H1 (cell line): ENCODE measurements at regions not wholly inside any gene's neighbourhood (a gene's known extent, or its start where the extent isn't known, plus 50 kb on each side); places are given as distances from the start of the nearest gene placed in this dataset.

Source experiments
- CTCF ChIA-PET: fragments of 300-600 bp; sonication (Branson Sonifier 250); formaldehyde crosslinking; loops from one replicate; lab custom pipeline; 2021; ENCODE audit not compliant: partially characterized antibody; lab: Charles Lee
- POLR2A ChIA-PET: fragments of 300-600 bp; sonication (Branson Sonifier 250); formaldehyde crosslinking; loops from one replicate; lab custom pipeline; 2021; ENCODE audit warnings: inconsistent platforms; ENCODE audit not compliant: partially characterized antibody; lab: Charles Lee
- DNase-seq, 2 experiments: peaks; one replicate each; pipeline versions ENCODE4 v3.0.0 to v3.0.0-alpha.2; 2010 to 2022; ENCODE audit warnings: low spot score in 2 of 2, low read depth in 1 of 2, mixed read lengths in 1 of 2
- FAIRE-seq: peaks from 2 replicates; lab custom pipeline; 2011; peaks lifted over from hg19 to GRCh38; lab: Jason Lieb, UNC
- H2AFZ ChIP-seq: 2 replicates; pipeline ENCODE4 v1.8.1; 2012; ENCODE audit warnings: low read length, inconsistent platforms
- H2AK5ac ChIP-seq: 2 replicates; pipeline ENCODE4 v1.6.1; 2013; ENCODE audit warnings: low read depth, low read length
- H2BK120ac ChIP-seq: replicated peaks from 2 replicates; pipeline ENCODE3; 2013; ENCODE audit warnings: low read depth, low read length, inconsistent platforms
- H2BK12ac ChIP-seq: 2 replicates; pipeline ENCODE4 v1.6.1; 2013; ENCODE audit warnings: low read depth, low read length
- H2BK15ac ChIP-seq: 2 replicates; pipeline ENCODE4 v1.6.1; 2013; ENCODE audit warnings: low read length
- H2BK20ac ChIP-seq: 2 replicates; pipeline ENCODE4 v1.6.1; 2013; ENCODE audit warnings: low read length
- H2BK5ac ChIP-seq: 2 replicates; pipeline ENCODE4 v1.6.1; 2013; ENCODE audit warnings: low read depth, low read length
- H3K14ac ChIP-seq: 2 replicates; pipeline ENCODE4 v1.6.1; 2013; ENCODE audit warnings: inconsistent platforms; ENCODE audit not compliant: insufficient read length
- H3K18ac ChIP-seq: 2 replicates; pipeline ENCODE4 v1.6.1; 2013; ENCODE audit warnings: low read length; ENCODE audit errors: extremely low read depth
- H3K23ac ChIP-seq: 2 replicates; pipeline ENCODE4 v1.6.1; 2013; ENCODE audit warnings: inconsistent platforms; ENCODE audit not compliant: insufficient read length
- H3K23me2 ChIP-seq: 2 replicates; pipeline ENCODE4 v1.6.1; 2013; ENCODE audit warnings: low read depth, low read length
- H3K27ac ChIP-seq: 2 replicates; pipeline ENCODE4 v1.6.1; 2011; ENCODE audit warnings: low read depth, low read length, inconsistent platforms
- H3K27me3 ChIP-seq, 4 experiments: replicated peaks in 1 of 4; 1 replicate in 1 of 4; 2 replicates in 3 of 4; pipeline versions ENCODE4 v1.6.1 to v1.8.1; 2011 to 2013; ENCODE audit warnings: low read length in 3 of 4, mild to moderate bottlenecking in 3 of 4, inconsistent platforms in 2 of 4, mixed read lengths in 2 of 4, moderate library complexity in 1 of 4; ENCODE audit not compliant: control insufficient read depth in 3 of 4, insufficient read depth in 3 of 4; ENCODE audit errors: extremely low read depth in 1 of 4
- H3K36me3 ChIP-seq, 4 experiments: 2 replicates each; pipeline versions ENCODE4 v1.6.1 to v1.8.1; 2011 to 2013; ENCODE audit warnings: mild to moderate bottlenecking in 4 of 4, low read length in 3 of 4, moderate library complexity in 2 of 4, control low read depth in 1 of 4, inconsistent platforms in 1 of 4; ENCODE audit not compliant: insufficient read depth in 4 of 4, control insufficient read depth in 2 of 4
- H3K4ac ChIP-seq: replicated peaks from 2 replicates; pipeline ENCODE3; 2013; ENCODE audit warnings: low read length, low read depth, mixed read lengths, inconsistent platforms; ENCODE audit not compliant: insufficient read length
- H3K4me1 ChIP-seq, 4 experiments: replicated peaks in 1 of 4; 1 replicate in 1 of 4; 2 replicates in 3 of 4; pipeline versions ENCODE4 v1.6.1 to v1.8.1; 2011 to 2013; ENCODE audit warnings: low read length in 3 of 4, inconsistent platforms in 2 of 4, mixed read lengths in 1 of 4; ENCODE audit not compliant: insufficient read depth in 4 of 4, control insufficient read depth in 3 of 4
- H3K4me2 ChIP-seq, 2 experiments: 2 replicates each; pipeline versions ENCODE4 v1.6.1 to v1.8.1; 2011 to 2013; ENCODE audit warnings: low read depth in 2 of 2, low read length in 2 of 2, control low read depth in 1 of 2, inconsistent platforms in 1 of 2, mild to moderate bottlenecking in 1 of 2; ENCODE audit not compliant: insufficient read depth in 1 of 2
- H3K4me3 ChIP-seq, 4 experiments: fragments of 200-600, 300-600 bp in 1 of 4; sonication (generic), shearing (Covaris generic), sonication (Bioruptor Twin) in 1 of 4; 2 replicates each; pipeline versions ENCODE4 v1.5.1 to v1.8.1; 2011 to 2016; ENCODE audit warnings: low read length in 4 of 4, low read depth in 3 of 4, control low read depth in 2 of 4, inconsistent platforms in 2 of 4, mild to moderate bottlenecking in 2 of 4, mixed read lengths in 1 of 4, moderate library complexity in 1 of 4; ENCODE audit not compliant: insufficient read depth in 2 of 4; ENCODE audit errors: extremely low read depth in 1 of 4
- H3K56ac ChIP-seq: replicated peaks from 2 replicates; pipeline ENCODE3; 2013; ENCODE audit warnings: low read depth, mild to moderate bottlenecking, mixed read lengths, low read length, inconsistent platforms; ENCODE audit not compliant: insufficient read length
- H3K79me1 ChIP-seq: 2 replicates; pipeline ENCODE4 v1.6.1; 2013; ENCODE audit warnings: low read depth, low read length, control low read depth
- H3K79me2 ChIP-seq, 2 experiments: 2 replicates each; pipeline versions ENCODE4 v1.6.1 to v1.8.1; 2012 to 2013; ENCODE audit warnings: low read length in 2 of 2, mild to moderate bottlenecking in 2 of 2, inconsistent platforms in 1 of 2; ENCODE audit not compliant: insufficient read depth in 2 of 2, control insufficient read depth in 1 of 2
- H3K9ac ChIP-seq, 4 experiments: replicated peaks in 1 of 4; 1 replicate in 1 of 4; 2 replicates in 3 of 4; pipeline versions ENCODE4 v1.6.1 to v1.8.1; 2011 to 2013; ENCODE audit warnings: low read depth in 3 of 4, low read length in 3 of 4, control low read depth in 2 of 4, mild to moderate bottlenecking in 2 of 4, moderate library complexity in 2 of 4, inconsistent platforms in 1 of 4; ENCODE audit errors: extremely low read depth in 1 of 4
- H3K9me3 ChIP-seq, 2 experiments: 2 replicates each; pipeline versions ENCODE4 v1.6.1 to v1.8.1; 2012 to 2013; ENCODE audit warnings: mild to moderate bottlenecking in 2 of 2, moderate library complexity in 2 of 2, control low read depth in 1 of 2, inconsistent platforms in 1 of 2, low read depth in 1 of 2, low read length in 1 of 2, mixed read lengths in 1 of 2; ENCODE audit not compliant: insufficient read depth in 2 of 2
- H4K20me1 ChIP-seq, 2 experiments: replicated peaks in 1 of 2; 2 replicates each; pipeline versions ENCODE3 to v1.8.1; 2011 to 2013; ENCODE audit warnings: inconsistent platforms in 2 of 2, low read length in 2 of 2, mild to moderate bottlenecking in 1 of 2; ENCODE audit not compliant: insufficient read depth in 2 of 2, control insufficient read depth in 1 of 2
- H4K5ac ChIP-seq: 2 replicates; pipeline ENCODE4 v1.6.1; 2013; ENCODE audit warnings: low read length, low read depth, mixed read lengths, inconsistent platforms; ENCODE audit not compliant: insufficient read length
- H4K8ac ChIP-seq: 2 replicates; pipeline ENCODE4 v1.8.0; 2013; ENCODE audit warnings: mild to moderate bottlenecking, moderate library complexity, low read length, inconsistent platforms; ENCODE audit not compliant: insufficient read depth; ENCODE audit errors: extremely low read depth
- H4K91ac ChIP-seq: replicated peaks from 2 replicates; pipeline ENCODE3; 2013; ENCODE audit warnings: low read length, mixed read lengths, inconsistent platforms; ENCODE audit not compliant: insufficient read length
- CBX8 ChIP-seq: fragments of 300-800, 300-1000 bp; sonication (generic); IDR thresholded peaks from 2 replicates; pipeline ENCODE4 v1.7.1; 2016; ENCODE audit warnings: low read depth, low read length, borderline replicate concordance
- POU5F1 ChIP-seq: IDR thresholded peaks from 2 replicates; pipeline ENCODE4 v1.6.1; 2011; ENCODE audit warnings: low read depth, mild to moderate bottlenecking, low read length, moderate library complexity
- SAP30 ChIP-seq: fragments of 300-600 bp; sonication (generic); IDR thresholded peaks from 2 replicates; pipeline ENCODE4 v1.7.1; 2012; ENCODE audit warnings: low read length, moderate library complexity, mild to moderate bottlenecking, inconsistent platforms; ENCODE audit not compliant: insufficient read depth, insufficient replicate concordance
- WGBS, 2 experiments: shearing (Covaris generic) in 1 of 2; methylation state at CpG; one replicate each; pipeline versions ENCODE4 v1.1.6 to v1.1.7; 2013 to 2015; ENCODE audit warnings: low lambda C conversion rate in 2 of 2, mixed read lengths in 2 of 2, inconsistent platforms in 1 of 2, low coverage in 1 of 2, missing lambda C conversion rate in 1 of 2; ENCODE audit not compliant: insufficient replicate concordance in 2 of 2, insufficient coverage in 1 of 2, insufficient read length in 1 of 2; ENCODE audit errors: extremely low coverage in 1 of 2, missing lambda C conversion rate in 1 of 2; 5-methylcytosine and 5-hydroxymethylcytosine counted together

DNA sequence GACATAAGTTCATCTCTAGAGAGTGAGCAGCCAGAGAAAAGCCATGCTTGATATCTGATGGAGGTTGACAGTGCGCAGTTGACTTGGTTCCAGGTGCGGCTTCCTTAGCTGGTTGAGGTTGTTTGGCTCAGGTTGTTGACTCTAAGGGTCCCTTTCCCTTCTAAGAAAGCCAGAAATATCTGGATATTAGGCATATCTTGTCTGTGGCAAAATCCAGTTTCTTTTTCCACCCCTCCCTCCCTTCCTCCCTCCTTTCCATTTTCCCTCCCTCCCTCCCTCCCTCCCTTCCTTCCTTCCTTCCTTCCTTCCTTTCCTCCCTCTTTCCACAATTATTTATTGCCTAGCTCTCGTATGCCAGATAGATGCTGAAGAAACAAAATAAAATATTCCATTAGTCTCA, 82.6 kb upstream of the TNP1 start:
- 93% methylated on average over 3 of the region's 3 CpGs; no CpG with 5 or more reads in 1 of the 2 experiments for WGBS, 2 experiments
- H2BK12ac ChIP-seq: no peak overlapping the region
- FAIRE-seq: no peak
- no peak overlapping the region for H2BK15ac ChIP-seq
- H3K27me3 ChIP-seq: no peaks in the 10 kb centered on the region
- H2AK5ac ChIP-seq: no peak overlapping the region
- no peak overlapping the region for H2BK5ac ChIP-seq
- no peak overlapping the region for H3K56ac ChIP-seq
- H4K5ac ChIP-seq: no peak overlapping the region
- no peak overlapping the region for H2AFZ ChIP-seq
- H3K14ac ChIP-seq: no peak overlapping the region
- H4K8ac ChIP-seq: no peak overlapping the region
- H3K4me2 ChIP-seq: no peak overlapping the region
- H3K4me1 ChIP-seq: no peaks in the 10 kb centered on the region
- H3K4me3 ChIP-seq: no peak overlapping the region
- POLR2A ChIA-PET: no interaction called here
- no peak overlapping the region for H3K4ac ChIP-seq
- H3K9me3 ChIP-seq: no peaks in the 10 kb centered on the region
- no peak overlapping the region for H3K27ac ChIP-seq
- no peaks in the 10 kb centered on the region for H3K36me3 ChIP-seq
- no peaks in the 10 kb centered on the region for H3K23me2 ChIP-seq
- no peak overlapping the region for H2BK20ac ChIP-seq
- CTCF ChIA-PET: interaction anchor here (1.6 kb wide), 1 partner anchor 246 kb away, joined by 5 read pairs; no protein-coding TSS in a partner anchor
- H3K18ac ChIP-seq: no peak overlapping the region
- H3K79me1 ChIP-seq: no peaks in the 10 kb centered on the region
- H3K79me2 ChIP-seq: no peaks in the 10 kb centered on the region
- no peak overlapping the region for H2BK120ac ChIP-seq
- no peak overlapping the region for H3K9ac ChIP-seq
- H4K20me1 ChIP-seq: no peaks in the 10 kb centered on the region
- no peak for DNase-seq
- no peak overlapping the region for H4K91ac ChIP-seq
- no peak overlapping the region for H3K23ac ChIP-seq
- TF ChIP-seq SAP30 (no peak), POU5F1 (no peak), CBX8 (no peak)
